Uterus (tissue), 2 donors: ENCODE measurements at regions not wholly inside any gene's neighbourhood (a gene's known extent, or its start where the extent isn't known, plus 50 kb on each side); places are given as distances from the start of the nearest gene placed in this dataset.

Experiments
- POLR2A ChIP-seq, 2 donors: fragments of 450-650 bp; IDR thresholded peaks; one replicate each; pipeline ENCODE4 v1.6.1; 2016; ENCODE audit warnings: antibody characterized with exemption in 2 of 2, mild to moderate bottlenecking in 1 of 2, moderate library complexity in 1 of 2
- TF ChIP-seq, protein P1 (sequence below), 4 experiments: fragments of 200-600 bp in 2 of 4; fragments of 450-650 bp in 2 of 4; sonication (generic) in 2 of 4; IDR thresholded peaks; one replicate each; pipeline ENCODE4 v1.5.1; 2016 to 2019; ENCODE audit warnings: antibody characterized with exemption in 4 of 4, mild to moderate bottlenecking in 2 of 4, moderate library complexity in 1 of 4

DNA sequence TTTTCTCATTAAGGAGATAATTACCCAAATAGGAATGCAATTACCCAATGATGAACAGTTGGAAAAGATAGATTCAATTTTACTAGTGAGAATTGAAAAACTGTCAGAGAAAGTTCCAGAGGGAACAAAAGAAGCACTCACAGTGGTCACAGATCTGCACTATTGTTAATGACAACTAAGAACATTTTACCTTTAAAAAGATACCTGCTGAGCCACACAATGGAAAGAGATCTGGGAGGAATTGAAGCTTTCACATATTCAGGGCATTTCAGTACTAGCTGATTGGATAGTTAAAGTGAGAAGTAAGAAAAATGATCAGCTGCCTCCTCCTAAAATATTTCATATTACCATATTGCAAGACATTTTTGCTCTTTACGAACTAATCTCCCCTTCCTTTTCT lies 1822.2 kb downstream of the STIM2 start:
- TF ChIP-seq, protein P1, sequence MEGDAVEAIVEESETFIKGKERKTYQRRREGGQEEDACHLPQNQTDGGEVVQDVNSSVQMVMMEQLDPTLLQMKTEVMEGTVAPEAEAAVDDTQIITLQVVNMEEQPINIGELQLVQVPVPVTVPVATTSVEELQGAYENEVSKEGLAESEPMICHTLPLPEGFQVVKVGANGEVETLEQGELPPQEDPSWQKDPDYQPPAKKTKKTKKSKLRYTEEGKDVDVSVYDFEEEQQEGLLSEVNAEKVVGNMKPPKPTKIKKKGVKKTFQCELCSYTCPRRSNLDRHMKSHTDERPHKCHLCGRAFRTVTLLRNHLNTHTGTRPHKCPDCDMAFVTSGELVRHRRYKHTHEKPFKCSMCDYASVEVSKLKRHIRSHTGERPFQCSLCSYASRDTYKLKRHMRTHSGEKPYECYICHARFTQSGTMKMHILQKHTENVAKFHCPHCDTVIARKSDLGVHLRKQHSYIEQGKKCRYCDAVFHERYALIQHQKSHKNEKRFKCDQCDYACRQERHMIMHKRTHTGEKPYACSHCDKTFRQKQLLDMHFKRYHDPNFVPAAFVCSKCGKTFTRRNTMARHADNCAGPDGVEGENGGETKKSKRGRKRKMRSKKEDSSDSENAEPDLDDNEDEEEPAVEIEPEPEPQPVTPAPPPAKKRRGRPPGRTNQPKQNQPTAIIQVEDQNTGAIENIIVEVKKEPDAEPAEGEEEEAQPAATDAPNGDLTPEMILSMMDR (IDR thresholded peaks at IDR 0.05): no peak
- no peak for TF ChIP-seq POLR2A (IDR thresholded peaks at IDR 0.05)
